B cell (primary cell): ENCODE measurements at regions not wholly inside any gene's neighbourhood (a gene's known extent, or its start where the extent isn't known, plus 50 kb on each side); places are given as distances from the start of the nearest gene placed in this dataset.

Experiments
- ATAC-seq: fragments of 200-7000 bp; cut with Tn5 transposase; one replicate; pipeline ENCODE4 v1.10.0; 2021; ENCODE audit warnings: low read depth, mild to moderate bottlenecking, moderate number of reproducible peaks, moderate library complexity
- CTCF ChIA-PET: fragments of 350-600 bp; sonication (Branson Sonifier 250); formaldehyde crosslinking; loops from one replicate; lab custom pipeline; 2021; ENCODE audit warnings: antibody characterized with exemption, inconsistent platforms; lab: Charles Lee
- POLR2A ChIA-PET: fragments of 350-600 bp; sonication (Branson Sonifier 250); formaldehyde crosslinking; loops from one replicate; lab custom pipeline; 2021; ENCODE audit warnings: antibody characterized with exemption; lab: Charles Lee
- DNase-seq: peaks from one replicate; pipeline ENCODE4 v3.0.0; 2013
- H2AFZ ChIP-seq: 2 replicates; pipeline ENCODE4 v1.6.1; 2012; ENCODE audit warnings: mild to moderate bottlenecking, low read depth, low read length; ENCODE audit not compliant: insufficient read depth, poor library complexity, severe bottlenecking
- H3K27ac ChIP-seq, 2 donors: 1 replicate in 1 of 2; 2 replicates in 1 of 2; pipeline ENCODE4 v1.5.1; 2012 to 2013; ENCODE audit warnings: low read length in 2 of 2, mild to moderate bottlenecking in 2 of 2, moderate library complexity in 1 of 2
- H3K27me3 ChIP-seq, 4 experiments: fragments of 200-600 bp in 1 of 4; sonication (generic) in 1 of 4; replicated peaks in 1 of 4; 1 replicate in 2 of 4; 2 replicates in 2 of 4; pipeline versions ENCODE4 v1.6.1 to v1.7.0; 2013 to 2016; ENCODE audit warnings: low read length in 3 of 4, mild to moderate bottlenecking in 2 of 4, mixed read lengths in 1 of 4, moderate library complexity in 1 of 4; ENCODE audit not compliant: insufficient read depth in 4 of 4, control insufficient read depth in 3 of 4; ENCODE audit errors: control extremely low read depth in 1 of 4
- H3K36me3 ChIP-seq, 2 experiments: replicated peaks in 1 of 2; 1 replicate in 1 of 2; 2 replicates in 1 of 2; pipeline versions ENCODE4 v1.6.1 to v1.7.1; 2013; ENCODE audit warnings: low read length in 1 of 2; ENCODE audit not compliant: insufficient read depth in 2 of 2, control insufficient read depth in 1 of 2; ENCODE audit errors: control extremely low read depth in 1 of 2, extremely low read depth in 1 of 2
- H3K4me1 ChIP-seq, 2 donors: fragments of 200-600 bp in 1 of 2; sonication (generic) in 1 of 2; 1 replicate in 1 of 2; 2 replicates in 1 of 2; pipeline versions ENCODE4 v1.5.1 to v1.6.1; 2013 to 2017; ENCODE audit warnings: low read length in 2 of 2; ENCODE audit not compliant: control insufficient read depth in 2 of 2, insufficient read depth in 2 of 2
- H3K4me2 ChIP-seq: replicated peaks from 2 replicates; pipeline ENCODE3; 2012; ENCODE audit warnings: mild to moderate bottlenecking, low read depth, low read length; ENCODE audit not compliant: poor library complexity, severe bottlenecking
- H3K4me3 ChIP-seq, 5 experiments: fragments of 200-600 bp in 1 of 5; sonication (generic) in 1 of 5; 1 replicate in 3 of 5; 2 replicates in 2 of 5; pipeline versions ENCODE4 v1.5.1 to v1.7.0; 2011 to 2016; ENCODE audit warnings: low read length in 4 of 5, mild to moderate bottlenecking in 4 of 5, low read depth in 2 of 5, control low read depth in 1 of 5, moderate library complexity in 1 of 5; ENCODE audit not compliant: insufficient read depth in 1 of 5; ENCODE audit errors: control extremely low read depth in 1 of 5, extremely low read depth in 1 of 5
- H3K79me2 ChIP-seq: fragments of 200-600 bp; sonication (generic); one replicate; pipeline ENCODE4 v1.6.0; 2016; ENCODE audit warnings: low read length; ENCODE audit not compliant: control insufficient read depth, insufficient read depth
- H3K9ac ChIP-seq: fragments of 200-600 bp; sonication (generic); 2 replicates; pipeline ENCODE4 v1.6.1; 2017; ENCODE audit warnings: mild to moderate bottlenecking, low read length, moderate library complexity
- H3K9me3 ChIP-seq, 3 donors: one replicate each; pipeline versions ENCODE4 v1.6.1 to v1.7.1; 2013; ENCODE audit warnings: low read length in 2 of 3; ENCODE audit not compliant: control insufficient read depth in 2 of 3, insufficient read depth in 1 of 3; ENCODE audit errors: control extremely low read depth in 1 of 3
- H4K20me1 ChIP-seq: 2 replicates; pipeline ENCODE4 v1.6.0; 2012; ENCODE audit warnings: mild to moderate bottlenecking, low read length; ENCODE audit not compliant: insufficient read depth, control insufficient read depth, poor library complexity, severe bottlenecking
- H3K27ac Mint-ChIP-seq: one replicate; pipeline ENCODE4 v1.8.0; 2021; ENCODE audit warnings: mixed read lengths
- H3K27me3 Mint-ChIP-seq: one replicate; pipeline ENCODE4 v1.8.0; 2021; ENCODE audit warnings: mixed read lengths
- H3K4me1 Mint-ChIP-seq: one replicate; pipeline ENCODE4 v1.8.0; 2021; ENCODE audit warnings: mixed read lengths
- H3K4me3 Mint-ChIP-seq: one replicate; pipeline ENCODE4 v1.8.0; 2021; ENCODE audit warnings: mixed read lengths
- H3K9me3 Mint-ChIP-seq: one replicate; pipeline ENCODE4 v1.8.0; 2022; ENCODE audit warnings: mixed read lengths; ENCODE audit not compliant: insufficient read depth
- EZH2 ChIP-seq: IDR thresholded peaks from 2 replicates; pipeline ENCODE4 v1.6.1; 2012; ENCODE audit warnings: borderline replicate concordance, low read depth, mild to moderate bottlenecking, moderate library complexity, low read length; ENCODE audit not compliant: insufficient read depth, poor library complexity, severe bottlenecking
- WGBS: methylation state at CpG from one replicate; pipeline ENCODE4 v1.1.5; 2013; ENCODE audit warnings: missing lambda C conversion rate; ENCODE audit not compliant: insufficient coverage; 5-methylcytosine and 5-hydroxymethylcytosine counted together
- intact Hi-C: fragments of 100-400 bp; cut with micrococcal nuclease; formaldehyde crosslinking; loops from one replicate; pipeline ENCODE4 v1.10.0; 2022
- TF ChIP-seq, protein P1 (sequence below): fragments of 200-600 bp; IDR thresholded peaks from one replicate; pipeline ENCODE4 v1.8.0; 2022; ENCODE audit warnings: antibody characterized with exemption, mild to moderate bottlenecking

DNA sequence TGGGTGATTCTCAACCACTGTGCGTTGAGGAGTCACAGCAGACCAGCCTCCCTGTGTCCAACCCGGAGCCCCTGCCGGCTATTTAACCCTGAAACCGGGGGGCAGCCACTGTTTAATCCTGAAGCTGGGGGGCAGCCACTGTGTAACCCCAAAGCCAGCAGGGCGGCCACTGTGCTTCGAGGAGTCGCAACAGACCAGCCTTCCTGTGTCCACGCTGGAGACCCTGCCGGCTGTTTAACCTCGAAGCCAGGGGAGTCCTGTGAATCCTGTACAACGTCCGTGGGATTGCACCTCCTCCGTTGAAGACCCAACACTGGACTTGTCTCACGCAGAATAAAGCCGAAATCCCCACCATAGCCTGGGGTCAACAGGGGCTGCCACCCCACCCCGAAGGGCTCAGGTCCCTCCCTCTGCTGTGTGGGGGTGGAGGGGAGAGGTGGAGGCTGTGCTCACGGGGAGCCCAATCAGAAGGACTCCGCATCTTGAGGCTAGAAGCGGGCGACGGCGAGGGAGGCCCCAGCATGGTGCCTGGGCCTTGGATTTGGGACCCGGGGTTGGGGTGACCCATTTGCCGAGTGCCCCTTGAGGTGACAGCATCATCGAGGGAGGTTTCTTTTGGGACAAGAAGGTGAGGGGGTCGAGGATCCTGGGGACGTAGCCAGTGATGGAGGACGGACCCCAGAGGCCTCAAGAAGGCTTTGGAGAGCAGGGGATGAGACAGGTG lies 94.9 kb downstream of the ADRA2C start:
- Histone ChIP-seq H3K4me1 (no peaks in the 10 kb centered on the region), H3K4me2 (no peak overlapping the region), H3K27me3 (peaks cover 0 to 14% (median 0%) of the 10 kb centered on the region in 4 experiments), H3K36me3 (no peaks in the 10 kb centered on the region), H3K27ac (no peak overlapping the region), H3K9me3 (no peaks in the 10 kb centered on the region), H3K79me2 (no peaks in the 10 kb centered on the region), H3K4me3 (no peak overlapping the region), H4K20me1 (no peaks in the 10 kb centered on the region), H3K9ac (no peak overlapping the region), H2AFZ (no peak overlapping the region)
- CTCF ChIA-PET = no interaction called here
- TF ChIP-seq EZH2 = no peak
- TF ChIP-seq, protein P1, sequence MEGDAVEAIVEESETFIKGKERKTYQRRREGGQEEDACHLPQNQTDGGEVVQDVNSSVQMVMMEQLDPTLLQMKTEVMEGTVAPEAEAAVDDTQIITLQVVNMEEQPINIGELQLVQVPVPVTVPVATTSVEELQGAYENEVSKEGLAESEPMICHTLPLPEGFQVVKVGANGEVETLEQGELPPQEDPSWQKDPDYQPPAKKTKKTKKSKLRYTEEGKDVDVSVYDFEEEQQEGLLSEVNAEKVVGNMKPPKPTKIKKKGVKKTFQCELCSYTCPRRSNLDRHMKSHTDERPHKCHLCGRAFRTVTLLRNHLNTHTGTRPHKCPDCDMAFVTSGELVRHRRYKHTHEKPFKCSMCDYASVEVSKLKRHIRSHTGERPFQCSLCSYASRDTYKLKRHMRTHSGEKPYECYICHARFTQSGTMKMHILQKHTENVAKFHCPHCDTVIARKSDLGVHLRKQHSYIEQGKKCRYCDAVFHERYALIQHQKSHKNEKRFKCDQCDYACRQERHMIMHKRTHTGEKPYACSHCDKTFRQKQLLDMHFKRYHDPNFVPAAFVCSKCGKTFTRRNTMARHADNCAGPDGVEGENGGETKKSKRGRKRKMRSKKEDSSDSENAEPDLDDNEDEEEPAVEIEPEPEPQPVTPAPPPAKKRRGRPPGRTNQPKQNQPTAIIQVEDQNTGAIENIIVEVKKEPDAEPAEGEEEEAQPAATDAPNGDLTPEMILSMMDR = no peak
- WGBS = 93% methylated on average over 28 of the region's 28 CpGs
- Mint-ChIP-seq H3K27me3 (peaks cover 11% of the 10 kb centered on the region), H3K4me3 (no peak overlapping the region), H3K9me3 (no peaks in the 10 kb centered on the region), H3K4me1 (no peaks in the 10 kb centered on the region), H3K27ac (no peak overlapping the region)
- ATAC-seq (no peak), DNase-seq (no peak)
- POLR2A ChIA-PET = no interaction called here
- intact Hi-C loops = no loop called here

DNA sequence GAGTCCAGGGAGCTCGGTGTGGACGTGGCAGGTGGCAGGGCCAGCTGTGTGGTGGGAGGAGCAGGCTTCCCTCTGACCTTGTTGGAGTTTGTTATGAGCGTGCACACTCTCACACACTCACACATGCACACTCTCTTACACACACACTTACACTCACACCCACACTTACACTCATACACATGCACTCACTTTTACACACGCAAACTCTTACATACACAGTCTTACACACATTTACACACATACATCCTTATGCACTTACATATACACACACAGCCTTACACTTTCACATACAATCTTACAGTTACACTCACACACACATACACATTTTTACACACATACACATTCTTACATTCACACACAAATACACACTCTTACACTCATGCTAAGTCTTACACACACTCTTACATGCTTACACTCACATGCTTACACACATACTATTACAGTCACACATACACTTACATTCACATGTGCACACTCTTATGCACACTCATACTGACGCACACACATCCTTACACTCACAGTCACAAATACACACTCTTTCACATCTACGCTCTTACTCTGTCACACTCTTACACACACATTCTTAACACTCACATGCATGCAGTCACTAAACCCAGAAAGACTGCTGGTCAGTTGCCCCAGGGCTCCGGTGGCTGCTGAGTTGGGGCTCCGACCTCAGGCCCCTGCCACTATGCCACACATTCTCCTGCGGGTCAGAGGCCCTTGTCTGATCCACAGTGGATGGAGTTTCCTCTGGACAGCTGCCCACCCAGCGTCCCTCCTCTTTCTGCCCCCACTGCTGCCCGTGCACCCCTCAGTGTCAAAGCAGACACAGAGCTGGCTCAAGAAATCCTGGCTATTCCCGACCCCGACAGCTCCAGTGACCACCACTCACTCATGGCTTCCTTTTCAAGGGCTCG lies 95.8 kb downstream of the ADRA2C start:
- 59% methylated on average over 12 of the region's 14 CpGs for WGBS
- H3K9ac ChIP-seq = no peak overlapping the region
- peaks cover 0 to 14% (median 0%) of the 10 kb centered on the region in 4 experiments for H3K27me3 ChIP-seq
- intact Hi-C loops = no loop called here
- Mint-ChIP-seq H3K9me3 (no peaks in the 10 kb centered on the region), H3K27me3 (peaks cover 10% of the 10 kb centered on the region), H3K4me3 (no peak overlapping the region), H3K27ac (no peak overlapping the region), H3K4me1 (no peaks in the 10 kb centered on the region)
- DNase-seq (no peak), ATAC-seq (no peak)
- no peaks in the 10 kb centered on the region for H3K79me2 ChIP-seq
- no peaks in the 10 kb centered on the region for H3K36me3 ChIP-seq
- H3K4me3 ChIP-seq = no peak overlapping the region
- CTCF ChIA-PET = no interaction called here
- POLR2A ChIA-PET = no interaction called here
- TF ChIP-seq EZH2 = no peak
- TF ChIP-seq, protein P1 = no peak
- H3K4me1 ChIP-seq = no peaks in the 10 kb centered on the region
- no peak overlapping the region for H3K27ac ChIP-seq
- no peak overlapping the region for H2AFZ ChIP-seq
- H4K20me1 ChIP-seq = no peaks in the 10 kb centered on the region
- no peak overlapping the region for H3K4me2 ChIP-seq
- no peaks in the 10 kb centered on the region for H3K9me3 ChIP-seq
